GM21619 (cell line): ENCODE measurements at regions not wholly inside any gene's neighbourhood (a gene's known extent, or its start where the extent isn't known, plus 50 kb on each side); places are given as distances from the start of the nearest gene placed in this dataset.
"Not testable (repeated sequence)": the region's sequence is repeated elsewhere in the genome, so short reads cannot be mapped to it uniquely, and the experiment has no call there.

Source experiments
- ATAC-seq: cut with Tn5 transposase; IDR thresholded peaks from one replicate; pipeline ENCODE4 v1.9.1; 2021; ENCODE audit not compliant: unreplicated experiment

- ATAC-seq = no peak
Measured at GRCh38 chr21:33994373-33994772, 78.8 kb upstream of the ATP5PO start.

GRCh38 chr21:33993286-33994231 is 78.0 kb upstream of the ATP5PO start:
- ATAC-seq = no peak

GRCh38 chr21:33992412-33992811 is 76.8 kb upstream of the ATP5PO start:
- not testable (repeated sequence) for ATAC-seq

DNA sequence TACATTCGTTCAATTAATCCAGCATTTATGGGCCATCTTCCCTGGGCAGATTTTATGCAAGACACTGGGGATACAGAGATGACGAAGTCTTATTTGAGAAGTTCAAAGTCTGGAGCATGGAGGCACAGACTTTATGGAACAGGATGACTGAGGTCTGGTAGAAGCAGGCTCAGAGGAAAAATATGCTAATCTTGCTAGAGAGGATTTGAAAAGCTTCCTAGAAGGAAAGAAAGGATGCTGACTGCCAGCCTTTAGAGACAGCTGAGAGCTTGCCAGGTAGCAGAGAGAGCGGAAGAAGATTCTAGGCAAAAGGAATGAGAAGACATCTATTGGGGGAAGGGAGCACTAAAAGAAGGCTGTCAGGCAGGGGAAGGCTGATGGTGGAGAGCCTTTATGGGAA is 75.5 kb upstream of the ATP5PO start:
- ATAC-seq = no peak

- no peak for ATAC-seq
Measured at GRCh38 chr21:33989440-33989839, 73.8 kb upstream of the ATP5PO start.

GRCh38 chr21:33988237-33989017 is 72.8 kb upstream of the ATP5PO start:
- no peak for ATAC-seq

DNA sequence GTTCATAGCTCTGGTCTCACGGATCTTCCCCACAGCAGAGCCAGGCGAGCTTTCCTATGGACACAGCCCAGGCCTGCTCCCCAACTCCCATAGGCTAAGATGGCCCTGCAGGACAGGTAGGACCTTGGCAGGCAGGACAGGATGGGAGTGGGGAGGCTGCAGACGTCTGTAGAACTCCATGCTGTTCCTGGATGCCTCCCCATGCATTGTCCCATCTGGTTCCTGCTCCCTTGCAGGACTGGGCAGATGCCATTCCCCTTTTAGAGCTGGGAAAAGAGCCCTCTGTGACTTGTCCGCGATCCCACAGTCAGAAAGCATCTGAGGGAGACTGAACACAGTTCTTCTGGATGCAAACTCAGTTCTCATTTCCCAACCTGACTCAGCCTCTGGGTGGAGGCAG is 71.9 kb upstream of the ATP5PO start:
- no peak for ATAC-seq

GRCh38 chr21:33985117-33986050 is 69.8 kb upstream of the ATP5PO start:
- ATAC-seq = no peak

GRCh38 chr21:33984021-33984481 is 68.4 kb upstream of the ATP5PO start:
- no peak for ATAC-seq

DNA sequence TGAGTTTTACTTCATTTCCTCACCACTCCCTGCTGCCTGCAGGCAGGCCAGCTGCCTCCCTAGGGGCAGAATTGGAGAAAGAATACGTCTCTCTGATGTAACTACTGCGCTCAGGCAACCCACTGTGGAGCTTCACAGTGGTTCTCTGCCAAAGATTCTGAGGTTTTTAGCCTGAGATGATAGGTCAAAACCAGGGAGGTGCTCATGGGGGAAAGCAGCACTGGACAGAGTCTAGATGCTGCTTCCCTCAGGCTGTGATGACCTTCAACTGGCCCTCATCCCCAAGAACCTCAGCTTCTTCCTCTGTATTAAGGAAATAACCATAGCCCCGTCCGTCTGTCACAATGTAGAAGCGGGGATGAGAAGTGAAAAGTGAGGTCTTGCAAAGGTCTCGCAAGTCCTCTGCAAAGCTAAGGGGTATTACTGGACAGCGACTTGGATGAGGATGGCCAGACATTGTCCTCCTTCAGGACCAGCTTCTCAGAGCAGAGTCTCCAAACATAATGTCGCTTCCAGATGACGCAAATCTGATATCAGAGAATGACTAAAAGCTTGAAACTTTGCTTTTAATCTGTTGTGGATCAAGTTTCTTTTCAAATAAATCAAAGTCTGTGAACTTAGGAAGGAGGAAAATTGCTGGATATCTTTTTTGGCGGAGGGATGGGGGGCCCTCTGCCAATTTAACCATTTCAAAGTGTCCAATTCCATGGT is 65.9 kb upstream of the ATP5PO start:
- no peak for ATAC-seq

GRCh38 chr21:33980276-33980916 is 64.8 kb upstream of the ATP5PO start:
- ATAC-seq = no peak

- ATAC-seq = no peak
Measured at GRCh38 chr21:33978585-33978984, 63.0 kb upstream of the ATP5PO start.

DNA sequence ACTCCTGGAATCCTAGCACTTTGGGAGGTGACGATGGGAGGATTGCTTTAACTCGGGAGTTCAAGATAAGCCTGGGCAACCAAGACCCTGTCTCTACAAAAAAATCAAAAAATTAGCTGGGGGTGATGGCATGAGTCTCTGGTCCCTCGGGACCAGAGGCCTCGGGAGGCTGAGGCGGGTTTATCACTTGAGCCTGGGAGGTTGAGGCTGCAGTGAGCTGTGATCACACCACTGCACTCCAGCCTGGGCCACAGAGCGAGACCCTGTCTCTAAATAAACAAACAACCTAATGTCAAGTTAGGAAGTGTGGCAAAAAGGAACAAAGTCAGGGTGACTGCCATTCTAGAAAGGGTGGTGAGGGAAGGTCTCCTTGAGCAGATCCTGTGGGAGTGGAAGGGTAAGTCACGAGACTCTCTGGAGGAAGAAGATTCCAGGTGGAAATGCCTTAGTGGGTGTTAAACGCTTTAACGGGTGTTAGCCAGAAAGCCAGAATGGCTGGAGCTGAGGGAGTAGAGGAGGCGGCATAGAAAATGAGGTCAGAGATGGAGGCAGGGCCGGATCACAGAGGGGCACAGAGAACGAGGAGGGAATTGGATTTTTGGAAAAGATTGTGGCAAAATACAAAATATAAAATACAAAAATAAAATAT is 62.2 kb upstream of the ATP5PO start:
- no peak for ATAC-seq

- ATAC-seq = no peak
Measured at GRCh38 chr21:33977017-33977720, 61.6 kb upstream of the ATP5PO start.

DNA sequence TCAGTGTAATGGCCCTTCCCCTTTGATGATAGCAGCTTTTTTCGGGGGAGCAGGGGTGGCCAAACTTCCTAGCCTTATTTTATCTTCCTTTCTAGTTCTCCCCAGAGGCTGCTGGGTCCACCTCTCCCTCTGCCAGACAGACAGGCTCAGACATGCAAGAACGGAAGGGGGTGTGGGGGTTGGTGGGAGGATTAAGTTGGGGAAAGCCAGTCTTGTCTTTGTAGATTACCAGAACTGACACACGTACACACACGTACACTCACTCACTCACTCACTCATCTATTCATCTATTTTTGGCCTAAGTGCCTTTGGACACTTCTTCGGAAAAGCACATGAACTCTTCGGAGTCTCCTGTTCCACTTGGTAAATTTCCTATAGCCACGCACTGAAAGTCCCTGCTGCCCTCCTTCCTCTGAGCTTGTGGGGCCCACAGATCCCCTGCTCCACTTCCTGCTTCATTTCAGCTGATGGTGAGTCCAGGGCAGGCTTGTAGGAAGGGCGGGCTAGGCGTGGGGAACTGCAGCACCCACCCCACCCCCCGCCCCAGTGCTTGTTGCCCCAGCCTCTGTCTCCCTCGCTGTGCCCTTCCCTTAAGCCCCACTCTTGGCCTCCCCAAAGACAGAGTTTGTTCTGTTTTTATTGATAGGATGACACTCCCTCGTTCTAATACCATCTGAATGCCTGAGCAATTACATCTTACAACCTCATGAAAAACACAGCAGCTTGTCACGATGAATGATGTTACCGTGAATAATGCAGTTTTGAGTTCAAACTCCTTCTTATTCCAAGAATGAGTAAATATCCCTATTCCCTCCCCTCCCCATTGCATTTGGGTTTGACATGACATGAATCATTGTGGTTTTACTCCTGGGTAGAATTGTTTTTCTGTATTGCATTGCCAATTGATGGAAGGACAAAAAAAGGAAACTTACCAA is 60.7 kb upstream of the ATP5PO start:
- peak; percentile 35 for ATAC-seq

DNA sequence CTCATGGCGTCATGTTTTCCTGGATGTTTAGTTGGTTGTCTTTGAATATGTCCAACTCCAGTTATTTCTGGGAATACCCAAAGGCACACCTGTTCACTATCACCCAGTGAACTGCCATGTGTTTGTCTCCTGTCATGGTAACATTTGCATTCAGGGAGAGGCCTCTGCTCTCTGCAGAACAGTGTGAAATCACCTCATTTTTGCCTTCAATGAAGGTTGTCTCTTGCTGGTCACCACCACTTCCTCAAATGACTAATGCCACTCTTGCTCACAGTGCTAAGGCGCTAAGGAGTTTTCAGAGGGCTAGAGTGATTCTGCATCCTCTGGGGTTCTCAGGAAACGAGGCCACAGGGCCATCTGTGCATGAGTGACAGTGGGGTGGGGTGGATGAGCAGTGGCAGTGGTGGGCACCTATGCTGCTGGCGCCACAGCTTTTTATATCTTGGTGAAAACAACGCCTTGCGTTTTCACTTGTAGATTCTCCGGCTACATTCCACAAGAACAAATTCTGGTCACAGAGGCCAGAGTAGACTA is 60.0 kb upstream of the ATP5PO start:
- ATAC-seq = peak; percentile 81
